ENCODE measurements at regions not wholly inside any gene's neighbourhood (a gene's known extent, or its start where the extent isn't known, plus 50 kb on each side); places are given as distances from the start of the nearest gene placed in this dataset.

DNA sequence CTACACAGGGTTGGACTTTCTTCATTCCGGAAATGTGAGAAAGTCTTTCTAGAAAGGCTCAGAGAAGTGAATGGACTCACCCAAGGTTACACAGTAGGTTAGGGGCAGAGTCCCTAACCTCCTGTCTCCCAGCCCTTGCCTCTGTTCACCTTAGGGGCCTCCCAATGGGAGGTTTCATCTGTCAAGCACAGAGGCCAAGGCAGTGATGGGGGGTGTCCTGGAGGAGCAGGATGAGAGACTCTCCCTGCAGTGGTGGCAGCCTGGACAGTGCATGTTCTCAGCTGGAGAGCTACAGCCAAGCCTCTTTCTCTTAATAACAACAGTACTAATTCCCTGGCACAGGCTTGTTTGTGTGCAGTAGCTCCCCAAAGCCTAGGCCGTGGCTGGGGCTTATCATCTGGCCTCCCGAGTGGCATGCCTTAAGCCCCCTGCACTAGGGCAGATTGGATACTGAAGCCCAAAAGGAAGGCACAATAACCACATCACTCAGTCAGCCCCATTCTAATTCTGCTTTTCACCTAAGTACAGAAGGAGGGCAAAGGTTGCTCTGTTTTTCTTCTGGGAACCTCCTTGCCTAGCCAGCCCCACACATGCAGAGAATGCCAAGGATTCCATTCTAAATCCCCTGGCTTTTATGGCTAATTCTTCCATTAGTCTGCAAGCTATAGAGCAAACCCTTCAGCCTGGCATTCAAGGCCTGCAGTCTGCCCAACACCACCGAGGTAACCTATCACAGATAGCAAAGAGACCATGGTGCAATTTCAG is 50.2 kb upstream of the XPA start:
- H3K4me3 ChIP-seq (ENCODE audit: control insufficient read depth, low read depth, low read length) = no peak overlapping the region
- DNase-seq (ENCODE audit: low read depth) = no peak
- TF ChIP-seq CTCF (conservative IDR thresholded peaks at IDR 0.05; ENCODE audit: control insufficient read depth, insufficient read depth, low read depth, low read length) = no peak

- no peak for TF ChIP-seq CTCF (conservative IDR thresholded peaks at IDR 0.05; ENCODE audit: control insufficient read depth, insufficient read depth, low read depth, low read length)
- no peak for DNase-seq (ENCODE audit: low read depth)
- no peak overlapping the region for H3K4me3 ChIP-seq (ENCODE audit: control insufficient read depth, low read depth, low read length)
Observed at GRCh38 chr9:97748525-97748924, 51.4 kb upstream of the XPA start.

GRCh38 chr9:97749928-97750327 is 52.8 kb upstream of the XPA start:
- DNase-seq (ENCODE audit: low read depth) = no peak
- no peak for TF ChIP-seq CTCF (conservative IDR thresholded peaks at IDR 0.05; ENCODE audit: control insufficient read depth, insufficient read depth, low read depth, low read length)
- no peak overlapping the region for H3K4me3 ChIP-seq (ENCODE audit: control insufficient read depth, low read depth, low read length)

- DNase-seq (ENCODE audit: low read depth) = no peak
- TF ChIP-seq CTCF (conservative IDR thresholded peaks at IDR 0.05; ENCODE audit: control insufficient read depth, insufficient read depth, low read depth, low read length) = no peak
Observed at GRCh38 chr9:97751531-97751930, 54.4 kb upstream of the XPA start.

GRCh38 chr9:97752274-97752673 is 55.1 kb upstream of the XPA start:
- TF ChIP-seq CTCF (conservative IDR thresholded peaks at IDR 0.05; ENCODE audit: control insufficient read depth, insufficient read depth, low read depth, low read length) = no peak
- H3K4me3 ChIP-seq (ENCODE audit: control insufficient read depth, low read depth, low read length) = no peak overlapping the region
- DNase-seq (ENCODE audit: low read depth) = no peak

More at GRCh38 chr9:97751531-97751930, 54.4 kb upstream of the XPA start:
- no peak overlapping the region for H3K4me3 ChIP-seq (ENCODE audit: control insufficient read depth, low read depth, low read length)

DNA sequence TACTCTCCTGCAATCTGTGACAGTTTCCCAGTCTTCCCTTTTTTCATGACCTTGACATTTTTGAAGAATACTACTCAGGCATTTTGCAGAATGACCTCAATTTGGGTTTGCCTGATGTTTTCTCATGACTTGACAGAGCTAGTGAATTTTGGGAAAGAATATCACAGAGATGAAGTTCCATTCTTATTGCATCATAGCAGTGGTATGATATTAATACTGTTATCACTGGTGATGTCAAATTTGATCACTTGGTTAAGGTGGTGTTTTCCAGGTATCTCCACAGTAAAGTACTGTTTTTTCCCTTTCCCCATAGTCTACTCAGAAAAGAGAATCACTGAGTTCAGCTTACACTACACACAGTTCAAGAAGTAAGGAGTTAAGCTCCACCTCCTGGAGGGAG is 56.2 kb upstream of the XPA start:
- TF ChIP-seq CTCF (conservative IDR thresholded peaks at IDR 0.05; ENCODE audit: control insufficient read depth, insufficient read depth, low read depth, low read length) = no peak
- no peak overlapping the region for H3K4me3 ChIP-seq (ENCODE audit: control insufficient read depth, low read depth, low read length)
- DNase-seq (ENCODE audit: low read depth) = no peak

Data from fibroblast of mammary gland (primary cell).